Neural progenitor cell (in vitro differentiated cells): ENCODE measurements at regions not wholly inside any gene's neighbourhood (a gene's known extent, or its start where the extent isn't known, plus 50 kb on each side); places are given as distances from the start of the nearest gene placed in this dataset.

Experiments
- DNase-seq: peaks from one replicate; pipeline ENCODE4 v3.0.0-alpha.2; 2016; ENCODE audit warnings: low spot score
- H2AFZ ChIP-seq: fragments of 200-600 bp; sonication (generic); replicated peaks from 2 replicates; pipeline ENCODE4 v1.6.1; 2016; ENCODE audit warnings: antibody characterized with exemption
- H3F3A ChIP-seq: fragments of 200-600 bp; sonication (generic); 2 replicates; pipeline ENCODE4 v1.6.1; 2016; ENCODE audit warnings: antibody characterized with exemption, low read depth
- H3K27ac ChIP-seq: fragments of 200-600 bp; sonication (generic); 2 replicates; pipeline ENCODE4 v1.5.1; 2016; ENCODE audit warnings: mild to moderate bottlenecking
- H3K27me3 ChIP-seq: fragments of 200-600 bp; sonication (generic); 2 replicates; pipeline ENCODE4 v1.6.1; 2016; ENCODE audit warnings: mild to moderate bottlenecking, moderate library complexity
- H3K36me3 ChIP-seq: fragments of 200-600 bp; sonication (generic); 2 replicates; pipeline ENCODE4 v1.5.1; 2016
- H3K4me1 ChIP-seq: fragments of 200-600 bp; sonication (generic); 2 replicates; pipeline ENCODE4 v1.6.1; 2016; ENCODE audit warnings: mixed run types
- H3K4me2 ChIP-seq: fragments of 200-600 bp; sonication (generic); 2 replicates; pipeline ENCODE4 v1.6.1; 2016
- H3K4me3 ChIP-seq: fragments of 200-600 bp; sonication (generic); 2 replicates; pipeline ENCODE4 v1.5.1; 2016
- H3K79me2 ChIP-seq: fragments of 200-600 bp; sonication (generic); 2 replicates; pipeline ENCODE4 v1.6.1; 2016; ENCODE audit warnings: low read depth
- H3K9ac ChIP-seq: fragments of 200-600 bp; sonication (generic); 2 replicates; pipeline ENCODE4 v1.6.1; 2016
- H3K9me3 ChIP-seq: fragments of 200-600 bp; sonication (generic); 2 replicates; pipeline ENCODE4 v1.5.1; 2016; ENCODE audit warnings: low read depth
- H4K20me1 ChIP-seq: fragments of 200-600 bp; sonication (generic); 2 replicates; pipeline ENCODE4 v1.6.1; 2016; ENCODE audit warnings: low read depth
- H3K27ac Mint-ChIP-seq: 3 replicates; pipeline ENCODE4 v1.8.0; 2021; ENCODE audit warnings: mixed read lengths
- H3K27me3 Mint-ChIP-seq: 2 replicates; pipeline ENCODE4 v1.8.0; 2022; ENCODE audit warnings: low read depth, mild to moderate bottlenecking, inconsistent platforms, moderate library complexity, mixed read lengths; ENCODE audit not compliant: insufficient read depth
- H3K36me3 Mint-ChIP-seq: 3 replicates; pipeline ENCODE4 v1.8.0; 2021; ENCODE audit warnings: mixed read lengths
- H3K4me1 Mint-ChIP-seq: 3 replicates; pipeline ENCODE4 v1.8.0; 2021; ENCODE audit warnings: mixed read lengths
- H3K4me3 Mint-ChIP-seq: 3 replicates; pipeline ENCODE4 v1.8.0; 2021; ENCODE audit warnings: mild to moderate bottlenecking, moderate library complexity, mixed read lengths
- H3K9me3 Mint-ChIP-seq: 3 replicates; pipeline ENCODE4 v1.8.0; 2020; ENCODE audit warnings: mixed read lengths
- EZH2 ChIP-seq: fragments of 200-600 bp; sonication (generic); IDR thresholded peaks from 2 replicates; pipeline ENCODE4 v1.6.1; 2017; ENCODE audit warnings: antibody characterized with exemption, mild to moderate bottlenecking, moderate library complexity
- EZH2phosphoT487 ChIP-seq: fragments of 200-600 bp; sonication (generic); IDR thresholded peaks from 2 replicates; pipeline ENCODE4 v1.6.1; 2017; ENCODE audit warnings: antibody characterized with exemption
- TF ChIP-seq, protein P1 (sequence below): fragments of 200-600 bp; sonication (generic); IDR thresholded peaks from 2 replicates; pipeline ENCODE4 v1.5.1; 2017; ENCODE audit warnings: antibody characterized with exemption, mild to moderate bottlenecking

DNA sequence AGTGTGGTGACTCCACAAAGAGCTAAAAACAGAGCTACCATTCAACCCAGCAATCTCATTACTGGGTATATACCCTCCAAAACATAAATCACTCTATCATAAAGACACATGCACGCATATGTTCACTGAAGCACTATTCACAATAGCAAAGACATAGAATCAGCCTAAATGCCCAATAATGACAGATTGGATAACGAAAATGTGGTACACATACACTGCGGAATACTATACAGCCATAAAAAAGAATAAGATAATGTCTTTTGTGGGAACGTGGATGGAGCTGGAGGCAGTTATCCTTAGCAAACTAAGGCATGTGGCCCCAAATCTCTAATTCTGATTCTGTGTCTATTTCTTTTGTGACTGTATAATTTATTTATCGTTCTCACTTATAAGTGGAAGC is 89.0 kb upstream of the PRNP start:
- Histone ChIP-seq H3K79me2 (no peaks in the 10 kb centered on the region), H4K20me1 (no peaks in the 10 kb centered on the region), H3K4me1 (no peaks in the 10 kb centered on the region), H3K36me3 (no peaks in the 10 kb centered on the region), H3K27ac (no peak overlapping the region), H3K4me3 (no peak overlapping the region), H3K9ac (no peak overlapping the region), H3K27me3 (peaks cover 40% of the 10 kb centered on the region), H3K4me2 (no peak overlapping the region), H3K9me3 (no peaks in the 10 kb centered on the region), H2AFZ (no peak overlapping the region), H3F3A (no peaks in the 10 kb centered on the region)
- no peak for DNase-seq
- no peaks in the 10 kb centered on the region for H3K9me3 Mint-ChIP-seq
- no peaks in the 10 kb centered on the region for H3K36me3 Mint-ChIP-seq
- H3K27me3 Mint-ChIP-seq, result peaks cover 2% of the 10 kb centered on the region
- TF ChIP-seq EZH2phosphoT487, result no peak
- H3K27ac Mint-ChIP-seq, result no peak overlapping the region
- peaks cover 5% of the 10 kb centered on the region for H3K4me1 Mint-ChIP-seq
- no peak overlapping the region for H3K4me3 Mint-ChIP-seq

GRCh38 chr20:4593149-4593525 is 93.1 kb upstream of the PRNP start:
- TF ChIP-seq EZH2, result no peak
- TF ChIP-seq EZH2phosphoT487, result no peak
- Mint-ChIP-seq H3K9me3 (no peaks in the 10 kb centered on the region), H3K27me3 (peaks cover 6% of the 10 kb centered on the region), H3K4me3 (peak overlapping the region; percentile 72), H3K4me1 (peaks cover 5% of the 10 kb centered on the region), H3K27ac (peak overlapping the region; percentile 79), H3K36me3 (no peaks in the 10 kb centered on the region)
- H2AFZ ChIP-seq, result no peak overlapping the region
- no peak overlapping the region for H3K4me2 ChIP-seq
- no peak overlapping the region for H3K9ac ChIP-seq
- peaks cover 52% of the 10 kb centered on the region for H3K27me3 ChIP-seq
- no peaks in the 10 kb centered on the region for H3K79me2 ChIP-seq
- no peak overlapping the region for H3K27ac ChIP-seq
- no peaks in the 10 kb centered on the region for H3K4me1 ChIP-seq
- H4K20me1 ChIP-seq, result no peaks in the 10 kb centered on the region
- H3K4me3 ChIP-seq, result no peak overlapping the region
- DNase-seq, result no peak
- H3K9me3 ChIP-seq, result no peaks in the 10 kb centered on the region
- H3K36me3 ChIP-seq, result no peaks in the 10 kb centered on the region
- H3F3A ChIP-seq, result no peaks in the 10 kb centered on the region

DNA sequence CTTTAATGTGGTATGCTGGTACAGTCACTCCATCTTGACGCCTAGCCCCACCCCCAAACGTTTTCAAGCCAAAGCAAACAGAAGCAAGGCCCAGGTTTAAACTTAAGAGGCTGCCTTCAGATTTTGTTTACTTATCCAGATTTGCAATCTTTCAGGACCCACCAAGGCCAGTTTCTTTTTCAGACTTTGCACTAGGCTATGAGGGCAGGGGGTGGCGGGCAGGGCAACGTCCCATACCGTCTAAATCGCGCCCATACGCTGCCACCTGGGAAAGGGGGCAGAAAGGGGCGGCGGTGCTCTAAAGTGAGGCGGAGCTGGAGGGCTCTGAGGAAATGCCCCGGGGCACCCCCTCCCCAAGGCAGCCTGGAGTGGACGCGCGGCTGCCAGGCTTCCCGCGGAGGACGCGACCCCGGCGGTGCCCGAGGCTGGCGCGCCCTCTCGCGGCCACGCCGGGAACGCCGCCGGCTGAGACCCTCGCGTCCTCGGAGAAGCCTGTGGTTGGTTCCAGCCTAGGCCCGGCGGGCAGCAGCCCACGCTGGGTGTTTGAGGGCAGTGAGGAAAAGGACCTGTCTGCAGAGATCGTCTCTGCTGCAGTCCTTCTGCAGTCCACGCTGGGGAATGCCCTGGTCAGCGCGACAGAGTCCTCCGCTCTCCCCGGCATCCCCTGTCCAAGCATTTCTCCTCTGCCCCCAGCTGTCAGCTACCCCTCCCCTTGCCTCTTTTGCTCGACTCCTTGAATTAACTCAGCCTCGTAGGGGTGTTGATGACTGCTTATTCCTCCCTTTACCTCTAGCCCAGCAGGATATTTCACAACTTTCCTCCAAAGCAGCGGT is 93.7 kb upstream of the PRNP start:
- Histone ChIP-seq H3K4me1 (no peaks in the 10 kb centered on the region), H3K4me2 (peak overlapping the region; percentile 80), H3K79me2 (no peaks in the 10 kb centered on the region), H3K9ac (no peak overlapping the region), H2AFZ (peak overlapping the region; percentile 75), H3K4me3 (peak overlapping the region; percentile 42), H4K20me1 (no peaks in the 10 kb centered on the region), H3F3A (no peaks in the 10 kb centered on the region), H3K27me3 (peaks cover 52% of the 10 kb centered on the region), H3K27ac (no peak overlapping the region), H3K36me3 (no peaks in the 10 kb centered on the region), H3K9me3 (no peaks in the 10 kb centered on the region)
- peaks cover 6% of the 10 kb centered on the region for H3K27me3 Mint-ChIP-seq
- peaks cover 5% of the 10 kb centered on the region for H3K4me1 Mint-ChIP-seq
- peak; percentile 75 for DNase-seq
- peak overlapping the region; percentile 79 for H3K27ac Mint-ChIP-seq
- TF ChIP-seq, protein P1, sequence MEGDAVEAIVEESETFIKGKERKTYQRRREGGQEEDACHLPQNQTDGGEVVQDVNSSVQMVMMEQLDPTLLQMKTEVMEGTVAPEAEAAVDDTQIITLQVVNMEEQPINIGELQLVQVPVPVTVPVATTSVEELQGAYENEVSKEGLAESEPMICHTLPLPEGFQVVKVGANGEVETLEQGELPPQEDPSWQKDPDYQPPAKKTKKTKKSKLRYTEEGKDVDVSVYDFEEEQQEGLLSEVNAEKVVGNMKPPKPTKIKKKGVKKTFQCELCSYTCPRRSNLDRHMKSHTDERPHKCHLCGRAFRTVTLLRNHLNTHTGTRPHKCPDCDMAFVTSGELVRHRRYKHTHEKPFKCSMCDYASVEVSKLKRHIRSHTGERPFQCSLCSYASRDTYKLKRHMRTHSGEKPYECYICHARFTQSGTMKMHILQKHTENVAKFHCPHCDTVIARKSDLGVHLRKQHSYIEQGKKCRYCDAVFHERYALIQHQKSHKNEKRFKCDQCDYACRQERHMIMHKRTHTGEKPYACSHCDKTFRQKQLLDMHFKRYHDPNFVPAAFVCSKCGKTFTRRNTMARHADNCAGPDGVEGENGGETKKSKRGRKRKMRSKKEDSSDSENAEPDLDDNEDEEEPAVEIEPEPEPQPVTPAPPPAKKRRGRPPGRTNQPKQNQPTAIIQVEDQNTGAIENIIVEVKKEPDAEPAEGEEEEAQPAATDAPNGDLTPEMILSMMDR, result peak; percentile 97
- no peak for TF ChIP-seq EZH2phosphoT487
- H3K9me3 Mint-ChIP-seq, result no peaks in the 10 kb centered on the region
- H3K36me3 Mint-ChIP-seq, result no peaks in the 10 kb centered on the region
- peak overlapping the region; percentile 72 for H3K4me3 Mint-ChIP-seq

DNA sequence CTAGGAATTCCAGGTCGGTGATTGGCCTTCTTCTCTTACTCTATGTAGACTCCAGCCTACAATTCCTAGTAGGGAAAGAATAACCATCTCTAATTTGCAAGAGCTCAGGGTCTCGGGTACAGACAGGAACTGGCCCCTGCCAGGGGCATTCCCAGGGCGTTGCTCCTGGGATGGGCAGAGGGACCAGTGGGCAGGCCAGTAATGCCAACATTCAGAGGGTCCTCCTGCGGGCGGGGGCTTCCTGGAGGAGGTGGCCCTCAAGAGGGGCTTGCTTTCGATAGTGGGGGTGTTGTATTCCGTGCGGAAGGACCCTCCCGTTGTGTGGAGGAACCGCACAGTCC is 94.3 kb upstream of the PRNP start:
- H3K9ac ChIP-seq, result no peak overlapping the region
- Mint-ChIP-seq H3K27me3 (peaks cover 5% of the 10 kb centered on the region), H3K27ac (no peak overlapping the region), H3K9me3 (no peaks in the 10 kb centered on the region), H3K4me3 (no peak overlapping the region), H3K36me3 (no peaks in the 10 kb centered on the region), H3K4me1 (peaks cover 7% of the 10 kb centered on the region)
- H3K27me3 ChIP-seq, result peaks cover 47% of the 10 kb centered on the region
- H2AFZ ChIP-seq, result peak overlapping the region; percentile 75
- H4K20me1 ChIP-seq, result no peaks in the 10 kb centered on the region
- no peaks in the 10 kb centered on the region for H3K9me3 ChIP-seq
- DNase-seq, result no peak
- no peak overlapping the region for H3K4me2 ChIP-seq
- no peaks in the 10 kb centered on the region for H3K36me3 ChIP-seq
- no peak overlapping the region for H3K27ac ChIP-seq
- TF ChIP-seq EZH2, result no peak
- TF ChIP-seq, protein P1, result no peak
- no peak for TF ChIP-seq EZH2phosphoT487
- H3F3A ChIP-seq, result peaks cover 5% of the 10 kb centered on the region
- H3K4me1 ChIP-seq, result no peaks in the 10 kb centered on the region
- no peak overlapping the region for H3K4me3 ChIP-seq
- no peaks in the 10 kb centered on the region for H3K79me2 ChIP-seq
